Neural cell (in vitro differentiated cells): ENCODE measurements at regions not wholly inside any gene's neighbourhood (a gene's known extent, or its start where the extent isn't known, plus 50 kb on each side); places are given as distances from the start of the nearest gene placed in this dataset.

Experiments used
- EP300 ChIP-seq: fragments of 450-650 bp; conservative IDR thresholded peaks from 2 replicates; pipeline ENCODE4 v1.6.1; 2014; ENCODE audit warnings: antibody characterized with exemption, mild to moderate bottlenecking, moderate library complexity; ENCODE audit not compliant: poor library complexity, severe bottlenecking
- EZH2 ChIP-seq: fragments of 200-600, 300-800 bp; shearing (Covaris generic), sonication (generic); IDR thresholded peaks from 2 replicates; pipeline ENCODE4 v1.6.1; 2014; ENCODE audit warnings: antibody characterized with exemption, low read length, borderline replicate concordance, mild to moderate bottlenecking; ENCODE audit not compliant: insufficient read depth, poor library complexity, severe bottlenecking
- POLR2AphosphoS5 ChIP-seq: IDR thresholded peaks from 2 replicates; pipeline ENCODE4 v1.6.1; 2012
- RAD21 ChIP-seq: fragments of 450-650 bp; conservative IDR thresholded peaks from 2 replicates; pipeline ENCODE4 v1.6.1; 2014; ENCODE audit warnings: antibody characterized with exemption, mild to moderate bottlenecking, moderate library complexity
- TAF1 ChIP-seq: IDR thresholded peaks from 2 replicates; pipeline ENCODE4 v1.6.1; 2012; ENCODE audit warnings: low read depth
- TF ChIP-seq, protein P1 (sequence below): fragments of 450-650 bp; IDR thresholded peaks from 2 replicates; pipeline ENCODE4 v1.5.1; 2014; ENCODE audit warnings: antibody characterized with exemption, mild to moderate bottlenecking, moderate library complexity; ENCODE audit not compliant: poor library complexity, severe bottlenecking
- TF ChIP-seq, protein P2 (sequence below): IDR thresholded peaks from 2 replicates; pipeline ENCODE4 v1.6.1; 2012; ENCODE audit warnings: borderline replicate concordance

DNA sequence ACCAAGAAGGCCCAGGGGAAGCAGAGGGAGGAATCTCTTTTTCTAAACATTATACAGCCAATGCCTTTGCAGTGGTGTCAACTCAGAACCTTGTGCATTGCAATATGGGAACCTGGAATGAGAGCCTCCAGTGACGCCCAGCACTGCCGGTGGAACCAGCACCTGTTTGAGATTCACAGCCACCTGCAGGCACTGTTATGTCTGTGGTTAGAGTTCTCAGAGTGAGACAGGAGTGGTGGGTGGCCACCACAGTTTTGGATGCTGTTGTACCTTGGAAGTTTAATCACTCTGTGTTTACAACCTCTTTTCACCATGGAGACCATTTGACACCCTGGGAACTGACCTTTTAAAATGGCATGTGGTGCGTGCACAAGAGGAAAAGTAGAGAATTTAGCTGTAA, 185.3 kb upstream of the KCNG1 start:
- TF ChIP-seq RAD21 (no peak), EZH2 (no peak), EP300 (no peak), POLR2AphosphoS5 (no peak), TAF1 (no peak)
- TF ChIP-seq, protein P1, sequence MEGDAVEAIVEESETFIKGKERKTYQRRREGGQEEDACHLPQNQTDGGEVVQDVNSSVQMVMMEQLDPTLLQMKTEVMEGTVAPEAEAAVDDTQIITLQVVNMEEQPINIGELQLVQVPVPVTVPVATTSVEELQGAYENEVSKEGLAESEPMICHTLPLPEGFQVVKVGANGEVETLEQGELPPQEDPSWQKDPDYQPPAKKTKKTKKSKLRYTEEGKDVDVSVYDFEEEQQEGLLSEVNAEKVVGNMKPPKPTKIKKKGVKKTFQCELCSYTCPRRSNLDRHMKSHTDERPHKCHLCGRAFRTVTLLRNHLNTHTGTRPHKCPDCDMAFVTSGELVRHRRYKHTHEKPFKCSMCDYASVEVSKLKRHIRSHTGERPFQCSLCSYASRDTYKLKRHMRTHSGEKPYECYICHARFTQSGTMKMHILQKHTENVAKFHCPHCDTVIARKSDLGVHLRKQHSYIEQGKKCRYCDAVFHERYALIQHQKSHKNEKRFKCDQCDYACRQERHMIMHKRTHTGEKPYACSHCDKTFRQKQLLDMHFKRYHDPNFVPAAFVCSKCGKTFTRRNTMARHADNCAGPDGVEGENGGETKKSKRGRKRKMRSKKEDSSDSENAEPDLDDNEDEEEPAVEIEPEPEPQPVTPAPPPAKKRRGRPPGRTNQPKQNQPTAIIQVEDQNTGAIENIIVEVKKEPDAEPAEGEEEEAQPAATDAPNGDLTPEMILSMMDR: no peak
- TF ChIP-seq, protein P2, sequence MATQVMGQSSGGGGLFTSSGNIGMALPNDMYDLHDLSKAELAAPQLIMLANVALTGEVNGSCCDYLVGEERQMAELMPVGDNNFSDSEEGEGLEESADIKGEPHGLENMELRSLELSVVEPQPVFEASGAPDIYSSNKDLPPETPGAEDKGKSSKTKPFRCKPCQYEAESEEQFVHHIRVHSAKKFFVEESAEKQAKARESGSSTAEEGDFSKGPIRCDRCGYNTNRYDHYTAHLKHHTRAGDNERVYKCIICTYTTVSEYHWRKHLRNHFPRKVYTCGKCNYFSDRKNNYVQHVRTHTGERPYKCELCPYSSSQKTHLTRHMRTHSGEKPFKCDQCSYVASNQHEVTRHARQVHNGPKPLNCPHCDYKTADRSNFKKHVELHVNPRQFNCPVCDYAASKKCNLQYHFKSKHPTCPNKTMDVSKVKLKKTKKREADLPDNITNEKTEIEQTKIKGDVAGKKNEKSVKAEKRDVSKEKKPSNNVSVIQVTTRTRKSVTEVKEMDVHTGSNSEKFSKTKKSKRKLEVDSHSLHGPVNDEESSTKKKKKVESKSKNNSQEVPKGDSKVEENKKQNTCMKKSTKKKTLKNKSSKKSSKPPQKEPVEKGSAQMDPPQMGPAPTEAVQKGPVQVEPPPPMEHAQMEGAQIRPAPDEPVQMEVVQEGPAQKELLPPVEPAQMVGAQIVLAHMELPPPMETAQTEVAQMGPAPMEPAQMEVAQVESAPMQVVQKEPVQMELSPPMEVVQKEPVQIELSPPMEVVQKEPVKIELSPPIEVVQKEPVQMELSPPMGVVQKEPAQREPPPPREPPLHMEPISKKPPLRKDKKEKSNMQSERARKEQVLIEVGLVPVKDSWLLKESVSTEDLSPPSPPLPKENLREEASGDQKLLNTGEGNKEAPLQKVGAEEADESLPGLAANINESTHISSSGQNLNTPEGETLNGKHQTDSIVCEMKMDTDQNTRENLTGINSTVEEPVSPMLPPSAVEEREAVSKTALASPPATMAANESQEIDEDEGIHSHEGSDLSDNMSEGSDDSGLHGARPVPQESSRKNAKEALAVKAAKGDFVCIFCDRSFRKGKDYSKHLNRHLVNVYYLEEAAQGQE: no peak
